GM12891 (cell line): ENCODE measurements at regions not wholly inside any gene's neighbourhood (a gene's known extent, or its start where the extent isn't known, plus 50 kb on each side); places are given as distances from the start of the nearest gene placed in this dataset.

Experiments used
- DNase-seq: peaks from one replicate; pipeline ENCODE4 v3.0.0; 2011; ENCODE audit warnings: low spot score; ENCODE audit not compliant: insufficient read length
- FAIRE-seq: peaks from 2 replicates; lab custom pipeline; 2011; peaks lifted over from hg19 to GRCh38; lab: Jason Lieb, UNC
- PAX5 ChIP-seq: IDR thresholded peaks from 2 replicates; pipeline ENCODE4 v1.6.1; 2011; ENCODE audit warnings: low read length, moderate library complexity, mild to moderate bottlenecking; ENCODE audit not compliant: insufficient read depth, severe bottlenecking
- POLR2A ChIP-seq: IDR thresholded peaks from 2 replicates; pipeline ENCODE4 v1.6.1; 2011; ENCODE audit warnings: low read depth, low read length, control low read depth
- POLR2AphosphoS5 ChIP-seq: IDR thresholded peaks from 2 replicates; pipeline ENCODE4 v1.6.1; 2011; ENCODE audit warnings: low read depth, low read length, control low read depth
- POU2F2 ChIP-seq: IDR thresholded peaks from 2 replicates; pipeline ENCODE4 v1.6.1; 2011; ENCODE audit warnings: low read depth, mild to moderate bottlenecking, control low read depth, low read length, moderate library complexity
- SPI1 ChIP-seq: IDR thresholded peaks from 2 replicates; pipeline ENCODE4 v1.6.1; 2011; ENCODE audit warnings: low read depth, low read length, control low read depth
- TAF1 ChIP-seq: IDR thresholded peaks from 2 replicates; pipeline ENCODE4 v1.6.1; 2011; ENCODE audit warnings: low read depth, low read length, control low read depth

DNA sequence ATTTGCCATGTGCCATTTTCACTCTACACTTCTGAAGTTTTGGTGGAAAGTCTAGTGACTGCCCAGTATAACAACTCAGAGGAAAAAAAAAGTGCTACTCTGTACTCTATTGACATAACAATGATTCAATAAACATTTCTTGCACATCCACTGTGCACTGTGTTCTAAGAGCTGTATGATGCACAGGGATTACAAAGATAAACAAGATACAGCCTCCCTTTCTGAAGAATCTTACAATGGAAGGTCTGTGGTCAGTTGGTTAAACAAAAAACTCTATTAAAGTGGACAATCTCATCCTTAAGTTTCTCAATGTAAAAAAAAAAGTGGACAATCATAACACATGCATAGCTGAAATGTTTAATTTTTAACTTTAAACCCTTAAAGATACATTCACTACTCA is 105.7 kb upstream of the RASSF8 start:
- DNase-seq: no peak
- no peak for FAIRE-seq
- TF ChIP-seq TAF1 (no peak), POLR2AphosphoS5 (no peak), POU2F2 (no peak), SPI1 (no peak), PAX5 (no peak), POLR2A (no peak)

DNA sequence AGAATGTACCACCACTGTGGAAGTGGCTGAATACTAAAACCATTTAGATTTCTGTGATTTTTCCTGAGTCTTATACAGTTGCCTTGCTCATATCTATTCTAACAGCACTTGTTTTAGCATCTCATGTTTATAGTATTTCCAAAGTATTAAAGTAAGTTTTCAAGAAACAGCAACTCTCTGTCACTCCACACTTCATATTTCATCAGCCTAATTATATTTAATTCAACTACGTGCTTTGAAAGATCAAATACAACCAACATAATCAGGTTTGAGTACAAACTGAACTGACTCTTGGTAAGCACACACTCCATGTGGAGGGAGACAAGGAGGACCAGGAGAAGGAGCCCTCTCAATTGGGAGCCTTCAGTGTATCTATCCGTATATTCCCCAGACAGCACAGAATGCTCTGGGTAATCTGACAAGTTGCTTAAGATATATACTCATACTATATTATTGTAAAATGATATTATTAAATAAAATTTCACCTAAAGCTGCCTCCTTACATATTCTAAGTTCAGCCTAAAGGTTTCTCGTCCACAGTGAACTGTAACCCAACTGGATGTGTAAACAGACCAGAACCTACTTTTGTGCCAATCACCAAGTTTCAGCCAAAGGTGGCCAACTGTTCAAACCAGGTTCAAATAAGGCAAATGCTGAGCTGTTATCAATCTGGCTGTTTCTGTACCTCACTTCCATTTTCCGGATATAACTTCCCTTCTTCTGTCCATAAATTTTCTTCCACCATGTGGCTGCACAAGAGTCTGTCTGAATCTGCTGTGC is 105.0 kb upstream of the RASSF8 start:
- no peak for DNase-seq
- no peak for FAIRE-seq
- TF ChIP-seq TAF1: no peak
- TF ChIP-seq SPI1: no peak
- TF ChIP-seq PAX5: no peak
- no peak for TF ChIP-seq POLR2A

DNA sequence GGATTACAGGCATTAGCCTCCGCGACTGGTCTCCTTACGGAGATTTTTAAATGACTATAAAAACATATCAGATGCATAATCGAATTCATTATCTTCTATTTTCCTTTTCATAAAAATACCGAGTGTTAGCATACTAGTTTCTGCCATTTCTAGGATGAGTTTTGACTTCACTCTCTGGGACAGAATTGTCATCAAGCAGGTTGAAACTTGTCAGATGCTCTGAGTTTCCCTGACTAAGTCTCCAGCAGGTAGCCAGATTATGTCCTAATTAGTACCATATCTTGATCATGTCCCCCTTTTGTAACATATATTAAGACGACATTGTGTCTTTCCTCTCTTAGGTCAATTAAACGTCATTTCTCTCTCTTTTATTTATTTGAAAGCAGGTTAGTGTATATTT is 103.5 kb upstream of the RASSF8 start:
- no peak for DNase-seq
- no peak for FAIRE-seq
- TF ChIP-seq SPI1: no peak

DNA sequence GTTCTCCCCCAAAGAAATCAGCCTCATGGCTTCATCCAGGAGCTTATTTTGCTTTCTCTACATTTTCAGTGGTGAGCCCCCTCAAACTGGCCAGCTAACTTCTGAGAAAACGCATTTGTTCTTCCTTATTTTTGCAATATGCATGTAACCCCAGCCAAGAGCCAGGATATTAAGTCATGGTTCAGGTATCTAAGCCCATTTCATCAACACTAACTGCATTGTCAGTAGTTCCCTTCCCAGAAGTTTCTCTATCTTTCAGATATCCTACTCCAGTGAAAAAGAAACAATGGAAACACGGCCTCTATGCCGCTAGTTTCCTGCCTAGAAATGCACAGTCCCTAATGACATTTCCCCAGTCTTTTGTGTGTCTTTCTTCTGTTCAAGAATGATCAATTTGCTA is 102.8 kb upstream of the RASSF8 start:
- DNase-seq (no peak), FAIRE-seq (no peak)
- TF ChIP-seq SPI1 (no peak), POU2F2 (no peak), TAF1 (no peak), POLR2AphosphoS5 (no peak)

DNA sequence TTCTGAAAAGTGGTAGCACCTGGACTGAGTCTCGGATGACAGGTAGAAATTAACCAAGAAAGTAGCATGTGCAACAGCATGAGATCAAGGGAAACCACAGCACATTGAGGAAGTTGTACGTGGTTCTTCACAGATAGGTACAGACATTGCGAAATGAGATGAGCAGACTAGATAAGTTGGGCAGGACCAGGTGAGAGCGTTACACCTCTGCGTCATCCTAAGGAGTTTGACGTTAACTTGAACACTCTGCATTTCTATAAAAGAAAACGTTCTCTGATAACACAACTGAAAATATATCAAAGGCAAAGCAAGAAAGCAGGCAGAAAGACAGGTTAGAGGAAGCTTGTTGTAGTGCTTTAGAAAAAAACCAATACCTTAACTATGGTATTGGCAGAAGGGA is 98.5 kb upstream of the RASSF8 start:
- FAIRE-seq (no peak), DNase-seq (no peak)
- no peak for TF ChIP-seq POU2F2
- TF ChIP-seq POLR2A: no peak

DNA sequence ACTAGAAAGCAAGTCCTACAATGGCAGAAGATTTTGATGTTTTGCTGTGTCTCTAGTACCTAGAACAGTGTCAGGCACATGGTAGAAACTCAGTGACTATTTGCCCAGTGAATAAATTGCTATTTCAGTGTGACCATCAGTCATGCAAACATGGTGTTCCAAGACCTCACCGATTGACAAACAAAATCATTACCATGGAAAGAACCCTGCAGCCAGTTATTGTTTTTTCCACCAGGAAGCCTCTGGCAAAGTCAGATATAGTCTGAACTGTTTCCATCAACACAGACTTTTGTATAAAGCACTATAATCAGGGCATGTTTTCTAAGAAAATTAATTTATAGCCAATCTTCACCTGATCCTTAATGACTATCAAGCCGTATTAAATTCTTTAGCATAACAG is 97.3 kb upstream of the RASSF8 start:
- DNase-seq: no peak
- no peak for TF ChIP-seq SPI1
- no peak for FAIRE-seq

DNA sequence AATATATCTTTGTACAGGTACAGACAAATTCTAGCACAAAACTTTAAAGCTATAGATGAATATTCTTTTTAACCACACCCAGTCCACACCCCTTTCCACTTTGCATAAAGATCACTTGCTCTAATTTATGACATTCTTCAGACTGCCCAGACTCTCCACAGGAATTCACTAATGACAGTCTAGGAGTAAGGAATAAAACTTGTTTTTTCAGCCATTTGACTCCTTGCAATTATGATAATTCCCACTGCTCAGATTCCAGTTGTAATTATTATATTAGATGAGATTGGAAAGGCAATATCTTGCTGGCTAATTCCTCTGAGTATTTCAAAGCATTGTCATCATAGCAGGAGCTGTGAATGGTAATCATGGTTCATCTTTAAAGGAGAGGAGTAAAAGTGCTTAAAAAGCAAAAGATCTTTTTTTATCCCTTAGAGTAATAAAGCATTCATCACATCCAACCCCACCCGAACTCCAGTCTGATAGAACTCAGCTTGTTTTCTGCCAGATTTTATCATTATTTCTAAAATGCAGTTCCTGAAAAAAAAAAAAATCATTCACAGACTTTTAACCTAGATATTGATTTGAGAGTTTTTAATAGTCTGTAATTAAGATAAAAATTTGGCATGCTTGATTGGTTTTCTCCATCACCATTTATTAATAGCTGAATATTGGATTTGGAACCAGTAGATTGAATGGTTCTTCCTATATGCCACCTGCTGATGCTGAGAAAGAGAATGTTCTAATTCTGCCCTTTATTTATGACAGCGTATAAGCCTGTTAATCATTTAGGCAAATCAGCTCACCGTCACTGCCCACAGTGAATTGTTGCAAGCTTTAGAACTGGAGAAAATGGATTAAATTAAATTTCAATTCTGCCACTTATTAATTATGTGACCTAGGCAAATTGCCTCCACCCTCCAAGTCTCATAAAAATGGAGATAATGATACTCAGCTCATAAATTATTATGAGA is 93.9 kb upstream of the RASSF8 start:
- no peak for DNase-seq
- TF ChIP-seq POU2F2 (no peak), POLR2A (no peak), POLR2AphosphoS5 (no peak), PAX5 (no peak), SPI1 (no peak), TAF1 (no peak)
- FAIRE-seq: no peak

DNA sequence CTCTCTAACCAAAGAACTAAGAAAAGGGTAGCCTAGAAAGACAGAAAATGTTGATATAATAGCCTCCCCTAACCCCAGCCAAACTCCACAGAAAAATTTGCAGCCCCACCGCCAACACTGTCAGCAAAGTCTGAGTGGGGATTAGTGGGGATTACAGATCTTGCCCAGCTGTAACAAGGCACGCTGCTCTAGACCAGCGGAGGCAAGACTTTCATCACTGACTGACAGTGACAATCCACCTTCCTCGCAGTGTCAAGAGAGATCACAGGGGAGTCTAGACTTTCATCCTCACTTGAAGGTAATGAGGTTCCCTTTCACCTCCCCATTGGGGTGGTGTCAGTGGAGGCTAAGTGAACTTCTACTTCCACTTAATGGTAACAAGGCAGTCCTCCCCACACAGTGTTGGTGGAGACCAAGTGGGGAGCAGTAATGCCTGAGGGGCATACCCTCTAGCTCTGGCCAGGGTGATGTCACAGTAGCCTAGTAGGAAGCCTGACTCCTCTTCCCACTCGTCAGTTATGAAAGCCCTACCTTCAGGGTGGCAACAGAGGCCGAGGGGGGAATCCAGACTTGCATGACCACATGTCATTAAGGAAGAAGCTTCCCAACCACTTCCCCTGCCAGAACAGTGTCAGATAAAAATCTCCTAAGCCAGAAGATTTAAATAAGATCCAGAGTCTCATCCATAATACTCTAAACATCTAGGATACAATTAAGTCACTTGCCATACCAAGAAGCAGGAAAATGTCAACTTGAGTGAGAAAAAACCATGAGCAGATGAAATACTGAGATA is 91.7 kb upstream of the RASSF8 start:
- DNase-seq (no peak), FAIRE-seq (no peak)
- TF ChIP-seq PAX5 (no peak), TAF1 (no peak), SPI1 (no peak), POLR2AphosphoS5 (no peak), POLR2A (no peak), POU2F2 (no peak)

DNA sequence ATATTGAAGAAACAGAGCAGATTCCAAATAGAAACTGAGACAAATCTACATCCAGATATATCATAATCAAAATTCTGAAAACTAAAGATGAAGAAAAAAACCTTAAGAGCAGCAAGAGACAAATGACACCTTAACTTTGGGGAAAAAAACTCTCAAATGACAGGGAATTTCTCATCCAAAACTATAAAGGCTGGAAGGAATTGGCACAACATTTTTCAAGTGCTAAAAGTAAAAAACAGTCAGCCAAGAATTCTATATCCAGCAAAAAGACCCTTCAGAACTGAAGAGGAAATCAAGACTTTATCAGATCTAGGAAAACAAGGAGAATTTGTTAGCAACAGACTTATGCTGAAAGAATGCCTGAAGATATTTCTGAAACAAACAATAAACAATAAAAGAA is 90.3 kb upstream of the RASSF8 start:
- DNase-seq (no peak), FAIRE-seq (no peak)
- TF ChIP-seq TAF1 (no peak), PAX5 (no peak), SPI1 (no peak), POLR2A (no peak), POLR2AphosphoS5 (no peak), POU2F2 (no peak)
